IMR-90 (cell line): ENCODE measurements at regions not wholly inside any gene's neighbourhood (a gene's known extent, or its start where the extent isn't known, plus 50 kb on each side); places are given as distances from the start of the nearest gene placed in this dataset.

Source experiments
- ATAC-seq: fragments of 200-7000 bp; cut with Tn5 transposase; 2 replicates; pipeline ENCODE4 v1.9.1; 2020; ENCODE audit warnings: low read depth, mild to moderate bottlenecking, moderate library complexity
- BruUV-seq: library from RNA; stranded (reverse); fragments of 400-500 nt; replicated peaks from 2 replicates; lab custom pipeline; 2021; lab: Mats Ljungman, UMichigan
- CTCF ChIA-PET: fragments of 300-600 bp; formaldehyde crosslinking; extraction: SDS; loops from one replicate; lab custom pipeline; 2021; ENCODE audit warnings: antibody characterized with exemption; lab: Yijun Ruan, JAX
- POLR2A ChIA-PET: fragments of 300-600 bp; sonication (Branson Sonifier 250); formaldehyde crosslinking; loops from one replicate; lab custom pipeline; 2022; ENCODE audit warnings: antibody characterized with exemption; ENCODE audit not compliant: unreplicated experiment; lab: Charles Lee
- DNase-seq: peaks from one replicate; pipeline ENCODE4 v3.0.0; 2013
- H2AFZ ChIP-seq: replicated peaks from 2 replicates; pipeline ENCODE3; 2013; ENCODE audit warnings: low read length, mild to moderate bottlenecking; ENCODE audit not compliant: poor library complexity
- H2AK5ac ChIP-seq: 2 replicates; pipeline ENCODE4 v1.6.1; 2013; ENCODE audit warnings: low read depth, low read length, inconsistent platforms
- H2AK9ac ChIP-seq: replicated peaks from 2 replicates; pipeline ENCODE3; 2013; ENCODE audit warnings: mild to moderate bottlenecking, low read depth, low read length, moderate library complexity; ENCODE audit not compliant: poor library complexity
- H2BK120ac ChIP-seq: 2 replicates; pipeline ENCODE4 v1.6.1; 2013; ENCODE audit warnings: low read depth, low read length, inconsistent platforms
- H2BK15ac ChIP-seq: 3 replicates; pipeline ENCODE4 v1.6.1; 2013; ENCODE audit warnings: low read depth, low read length, inconsistent platforms
- H2BK20ac ChIP-seq: 2 replicates; pipeline ENCODE4 v1.6.1; 2013; ENCODE audit warnings: low read depth, mild to moderate bottlenecking, inconsistent platforms, low read length, moderate library complexity
- H2BK5ac ChIP-seq: 2 replicates; pipeline ENCODE4 v1.6.1; 2013; ENCODE audit warnings: mild to moderate bottlenecking, low read depth, low read length, inconsistent platforms; ENCODE audit not compliant: poor library complexity, severe bottlenecking
- H3K14ac ChIP-seq: replicated peaks from 2 replicates; pipeline ENCODE4 v1.6.1; 2013; ENCODE audit warnings: low read depth, low read length, inconsistent platforms
- H3K18ac ChIP-seq: 2 replicates; pipeline ENCODE4 v1.6.1; 2013; ENCODE audit warnings: low read depth, low read length, control low read depth
- H3K23ac ChIP-seq: 2 replicates; pipeline ENCODE4 v1.6.1; 2013; ENCODE audit warnings: low read depth, low read length, inconsistent platforms
- H3K27ac ChIP-seq: 2 replicates; pipeline ENCODE4 v1.5.1; 2013; ENCODE audit warnings: mild to moderate bottlenecking, control low read depth, low read length; ENCODE audit not compliant: insufficient read depth
- H3K27me3 ChIP-seq: 2 replicates; pipeline ENCODE4 v1.6.1; 2013; ENCODE audit warnings: low read length; ENCODE audit not compliant: control insufficient read depth, insufficient read depth
- H3K36me3 ChIP-seq: 2 replicates; pipeline ENCODE4 v1.6.1; 2013; ENCODE audit warnings: low read length, mixed read lengths; ENCODE audit not compliant: control insufficient read depth, insufficient read depth
- H3K4ac ChIP-seq: 2 replicates; pipeline ENCODE4 v1.6.1; 2013; ENCODE audit warnings: low read depth, low read length, inconsistent platforms
- H3K4me1 ChIP-seq: 2 replicates; pipeline ENCODE4 v1.6.1; 2013; ENCODE audit warnings: low read length, mixed read lengths; ENCODE audit not compliant: control insufficient read depth, insufficient read depth
- H3K4me2 ChIP-seq: 2 replicates; pipeline ENCODE4 v1.6.1; 2013; ENCODE audit warnings: low read depth, mild to moderate bottlenecking, control low read depth, low read length, moderate library complexity
- H3K4me3 ChIP-seq: 2 replicates; pipeline ENCODE4 v1.5.1; 2013; ENCODE audit warnings: low read depth, mild to moderate bottlenecking, control low read depth, low read length, moderate library complexity; ENCODE audit not compliant: insufficient read depth
- H3K56ac ChIP-seq: 2 replicates; pipeline ENCODE4 v1.6.1; 2013; ENCODE audit warnings: low read length, inconsistent platforms; ENCODE audit not compliant: insufficient read depth; ENCODE audit errors: extremely low read depth
- H3K79me1 ChIP-seq, 2 experiments: 2 replicates each; pipeline ENCODE4 v1.6.1; 2013; ENCODE audit warnings: low read length in 2 of 2, inconsistent platforms in 1 of 2, low read depth in 1 of 2
- H3K9ac ChIP-seq: 2 replicates; pipeline ENCODE4 v1.6.1; 2013; ENCODE audit warnings: low read depth, low read length, control low read depth
- H3K9me1 ChIP-seq: 2 replicates; pipeline ENCODE4 v1.6.1; 2013; ENCODE audit warnings: low read length, inconsistent platforms; ENCODE audit not compliant: insufficient read depth
- H3K9me3 ChIP-seq: 2 replicates; pipeline ENCODE4 v1.6.1; 2013; ENCODE audit warnings: low read length; ENCODE audit not compliant: control insufficient read depth, insufficient read depth
- H4K20me1 ChIP-seq: 2 replicates; pipeline ENCODE4 v1.6.1; 2013; ENCODE audit warnings: low read length, inconsistent platforms; ENCODE audit not compliant: insufficient read depth
- H4K5ac ChIP-seq: 2 replicates; pipeline ENCODE4 v1.6.1; 2013; ENCODE audit warnings: mild to moderate bottlenecking, low read depth, low read length, control low read depth
- H4K8ac ChIP-seq, 2 experiments: 2 replicates each; pipeline ENCODE4 v1.6.1; 2013; ENCODE audit warnings: low read depth in 2 of 2, low read length in 2 of 2, control low read depth in 1 of 2, inconsistent platforms in 1 of 2
- H4K91ac ChIP-seq: 2 replicates; pipeline ENCODE4 v1.6.1; 2013; ENCODE audit warnings: low read depth, low read length, inconsistent platforms; ENCODE audit not compliant: insufficient read depth
- CEBPB ChIP-seq: IDR thresholded peaks from 2 replicates; pipeline ENCODE4 v1.6.1; 2012; ENCODE audit warnings: low read depth, low read length, improper control_type of control experiment
- CHD1 ChIP-seq: IDR thresholded peaks from 2 replicates; pipeline ENCODE4 v1.6.1; 2012; ENCODE audit warnings: low read depth, low read length, improper control_type of control experiment
- FOS ChIP-seq: fragments of 150-350 bp; IDR thresholded peaks from 2 replicates; pipeline ENCODE4 v1.6.1; 2016; ENCODE audit warnings: low read depth, low read length
- MXI1 ChIP-seq: IDR thresholded peaks from 2 replicates; pipeline ENCODE4 v1.6.1; 2012; ENCODE audit warnings: low read depth, mild to moderate bottlenecking, low read length, moderate library complexity, borderline replicate concordance
- POLR2A ChIP-seq: IDR thresholded peaks from 2 replicates; pipeline ENCODE4 v1.6.1; 2012; ENCODE audit warnings: mild to moderate bottlenecking, low read depth, low read length
- RFX5 ChIP-seq: IDR thresholded peaks from 2 replicates; pipeline ENCODE4 v1.8.0; 2012; ENCODE audit warnings: low read depth, mild to moderate bottlenecking, low read length, moderate library complexity
- dilution Hi-C: fragments of 300-500 bp; cut with HindIII; formaldehyde crosslinking; loops from one replicate; pipeline ENCODE4 v1.14.3; 2018; ENCODE audit warnings: low sequenced_read_pairs; ENCODE audit not compliant: unreplicated experiment
- in situ Hi-C: fragments of 300-500 bp; cut with MboI; formaldehyde crosslinking; loops from 3 replicates; pipeline ENCODE4 v1.14.3; 2019; ENCODE audit warnings: low sequenced_read_pairs, inconsistent platforms, mixed read lengths
- intact Hi-C: fragments of 100-400 bp; cut with micrococcal nuclease; formaldehyde crosslinking; loops from 2 replicates; pipeline ENCODE4 v1.10.0; 2022
- TF ChIP-seq, protein P1 (sequence below): fragments of 150-350 bp; IDR thresholded peaks from 2 replicates; pipeline ENCODE4 v1.6.1; 2017; ENCODE audit warnings: mild to moderate bottlenecking, antibody characterized with exemption, low read length, low read depth
- TF ChIP-seq, protein P2 (sequence below): fragments of 150-350 bp; IDR thresholded peaks from 2 replicates; pipeline ENCODE4 v1.6.1; 2016; ENCODE audit warnings: low read depth, mild to moderate bottlenecking, low read length, moderate library complexity, borderline replicate concordance

DNA sequence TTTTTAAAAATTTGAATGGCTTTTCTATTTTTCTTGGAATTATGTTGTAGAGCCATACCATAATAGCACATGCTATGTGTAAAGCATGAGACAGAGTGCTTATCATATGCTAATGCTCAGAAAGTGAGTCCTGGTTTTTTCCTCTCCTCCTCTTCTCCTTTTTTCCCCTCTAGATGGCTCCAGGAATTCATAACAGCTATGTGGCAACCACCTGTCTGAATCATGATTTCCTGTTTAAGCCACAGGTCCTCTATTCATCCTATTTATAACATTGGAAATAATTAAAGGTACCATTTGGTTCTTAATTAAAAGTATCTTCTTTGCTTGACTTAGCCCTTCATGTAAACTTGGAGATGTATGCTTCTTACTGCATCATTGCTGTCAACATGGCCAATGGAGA is 260.0 kb upstream of the MAP3K7 start:
- H4K8ac ChIP-seq, result no peak overlapping the region
- no peak overlapping the region for H2AK5ac ChIP-seq
- ChIA-PET CTCF (no interaction called here), POLR2A (no interaction called here)
- no peak overlapping the region for H3K18ac ChIP-seq
- no peak overlapping the region for H2BK5ac ChIP-seq
- H3K27ac ChIP-seq, result no peak overlapping the region
- no peaks in the 10 kb centered on the region for H3K9me1 ChIP-seq
- H3K56ac ChIP-seq, result no peak overlapping the region
- no peak overlapping the region for H3K9ac ChIP-seq
- no peaks in the 10 kb centered on the region for H3K4me1 ChIP-seq
- no peak overlapping the region for H2BK15ac ChIP-seq
- H3K79me1 ChIP-seq, result no peaks in the 10 kb centered on the region
- H3K4ac ChIP-seq, result no peak overlapping the region
- no peak overlapping the region for H3K4me3 ChIP-seq
- in situ Hi-C loops, result no loop called here
- H3K14ac ChIP-seq, result no peak overlapping the region
- DNase-seq (no peak), ATAC-seq (no peak)
- no peak overlapping the region for H2BK120ac ChIP-seq
- no peak overlapping the region for H2BK20ac ChIP-seq
- no peak overlapping the region for H3K23ac ChIP-seq
- BruUV-seq, result no TSS peak
- no peak overlapping the region for H2AFZ ChIP-seq
- no peaks in the 10 kb centered on the region for H3K9me3 ChIP-seq
- no peaks in the 10 kb centered on the region for H3K27me3 ChIP-seq
- H3K4me2 ChIP-seq, result no peak overlapping the region
- intact Hi-C loops, result no loop called here
- H3K36me3 ChIP-seq, result no peaks in the 10 kb centered on the region
- H4K5ac ChIP-seq, result no peak overlapping the region
- no peak for TF ChIP-seq CHD1
- no peak for TF ChIP-seq RFX5
- no peak for TF ChIP-seq FOS
- TF ChIP-seq, protein P1, sequence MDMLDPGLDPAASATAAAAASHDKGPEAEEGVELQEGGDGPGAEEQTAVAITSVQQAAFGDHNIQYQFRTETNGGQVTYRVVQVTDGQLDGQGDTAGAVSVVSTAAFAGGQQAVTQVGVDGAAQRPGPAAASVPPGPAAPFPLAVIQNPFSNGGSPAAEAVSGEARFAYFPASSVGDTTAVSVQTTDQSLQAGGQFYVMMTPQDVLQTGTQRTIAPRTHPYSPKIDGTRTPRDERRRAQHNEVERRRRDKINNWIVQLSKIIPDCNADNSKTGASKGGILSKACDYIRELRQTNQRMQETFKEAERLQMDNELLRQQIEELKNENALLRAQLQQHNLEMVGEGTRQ, result no peak
- no peak for TF ChIP-seq MXI1
- TF ChIP-seq POLR2A, result no peak
- TF ChIP-seq CEBPB, result no peak
- TF ChIP-seq, protein P2, sequence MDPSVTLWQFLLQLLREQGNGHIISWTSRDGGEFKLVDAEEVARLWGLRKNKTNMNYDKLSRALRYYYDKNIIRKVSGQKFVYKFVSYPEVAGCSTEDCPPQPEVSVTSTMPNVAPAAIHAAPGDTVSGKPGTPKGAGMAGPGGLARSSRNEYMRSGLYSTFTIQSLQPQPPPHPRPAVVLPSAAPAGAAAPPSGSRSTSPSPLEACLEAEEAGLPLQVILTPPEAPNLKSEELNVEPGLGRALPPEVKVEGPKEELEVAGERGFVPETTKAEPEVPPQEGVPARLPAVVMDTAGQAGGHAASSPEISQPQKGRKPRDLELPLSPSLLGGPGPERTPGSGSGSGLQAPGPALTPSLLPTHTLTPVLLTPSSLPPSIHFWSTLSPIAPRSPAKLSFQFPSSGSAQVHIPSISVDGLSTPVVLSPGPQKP, result no peak
- no peak overlapping the region for H2AK9ac ChIP-seq
- dilution Hi-C loops, result no loop called here
- H4K20me1 ChIP-seq, result no peaks in the 10 kb centered on the region
- H4K91ac ChIP-seq, result no peak overlapping the region
